ENCODE measurements at regions not wholly inside any gene's neighbourhood (a gene's known extent, or its start where the extent isn't known, plus 50 kb on each side); places are given as distances from the start of the nearest gene placed in this dataset.
A peak's percentile ranks its signal among the peaks of the same experiment; 100 is the strongest.

- no peak for TF ChIP-seq ZNF70 (CRISPR knock-in tag; IDR thresholded peaks at IDR 0.05)
- TF ChIP-seq TSHZ2 (CRISPR knock-in tag; IDR thresholded peaks at IDR 0.05), result peak; percentile 51
- ATAC-seq, result peak; percentile 82
Observed at GRCh38 chr5:168047669-168048111, 243.8 kb upstream of the WWC1 start.

- no peak for TF ChIP-seq CSDC2 (CRISPR knock-in tag; IDR thresholded peaks at IDR 0.05)
- no peak for TF ChIP-seq SNAI2 (CRISPR knock-in tag; IDR thresholded peaks at IDR 0.05)
- TF ChIP-seq CREB5 (CRISPR knock-in tag; IDR thresholded peaks at IDR 0.05; ENCODE audit: low read depth), result no peak
- no peak for TF ChIP-seq GLIS3 (CRISPR knock-in tag; IDR thresholded peaks at IDR 0.05)
- ATAC-seq, result no peak
Observed at GRCh38 chr5:168048486-168048885, 243.0 kb upstream of the WWC1 start.

GRCh38 chr5:168052686-168053085 lies 238.8 kb upstream of the WWC1 start:
- TF ChIP-seq ZNF8 (CRISPR knock-in tag; IDR thresholded peaks at IDR 0.05) (no peak), ESRRG (CRISPR knock-in tag; IDR thresholded peaks at IDR 0.05) (no peak), TOX (CRISPR knock-in tag; IDR thresholded peaks at IDR 0.05; ENCODE audit: borderline replicate concordance) (no peak), CSRNP3 (CRISPR knock-in tag; IDR thresholded peaks at IDR 0.05) (no peak), TCF4 (CRISPR knock-in tag; IDR thresholded peaks at IDR 0.05; ENCODE audit: borderline replicate concordance) (no peak), PPARA (CRISPR knock-in tag; IDR thresholded peaks at IDR 0.05; ENCODE audit: borderline replicate concordance) (no peak), SNAI2 (CRISPR knock-in tag; IDR thresholded peaks at IDR 0.05) (no peak), ZFP3 (CRISPR knock-in tag; IDR thresholded peaks at IDR 0.05) (no peak), ZNF565 (CRISPR knock-in tag; conservative IDR thresholded peaks at IDR 0.05; ENCODE audit: low read depth) (no peak), CREB5 (CRISPR knock-in tag; IDR thresholded peaks at IDR 0.05; ENCODE audit: low read depth) (no peak), TSHZ2 (CRISPR knock-in tag; IDR thresholded peaks at IDR 0.05) (no peak), CSDC2 (CRISPR knock-in tag; IDR thresholded peaks at IDR 0.05) (no peak), RARB (CRISPR knock-in tag; IDR thresholded peaks at IDR 0.05) (no peak), PATZ1 (CRISPR knock-in tag; IDR thresholded peaks at IDR 0.05; ENCODE audit: borderline replicate concordance) (no peak), POU6F1 (CRISPR knock-in tag; IDR thresholded peaks at IDR 0.05; ENCODE audit: borderline replicate concordance, low read depth) (no peak), GLIS3 (CRISPR knock-in tag; IDR thresholded peaks at IDR 0.05) (no peak), ZC3H10 (CRISPR knock-in tag; IDR thresholded peaks at IDR 0.05) (no peak), ZNF70 (CRISPR knock-in tag; IDR thresholded peaks at IDR 0.05) (no peak), OSR1 (CRISPR knock-in tag; IDR thresholded peaks at IDR 0.05) (no peak), ARNTL (CRISPR knock-in tag; IDR thresholded peaks at IDR 0.05; ENCODE audit: borderline replicate concordance, low read depth) (no peak)
- no peak for ATAC-seq

Data from SK-N-SH treated with all-trans-retinoic acid at 6 μM for 48 hours (cell line).